Forelimb muscle (tissue), 1 donor: ENCODE measurements at regions not wholly inside any gene's neighbourhood (a gene's known extent, or its start where the extent isn't known, plus 50 kb on each side); places are given as distances from the start of the nearest gene placed in this dataset.

Experiments used
- DNase-seq: peaks from one replicate; pipeline ENCODE4 v3.0.0-alpha.2; 2013; ENCODE audit warnings: low read depth

GRCh38 chr4:81550388-81550859 is 78.7 kb upstream of the RASGEF1B start:
- no peak for DNase-seq

GRCh38 chr4:81549984-81550383 is 78.3 kb upstream of the RASGEF1B start:
- no peak for DNase-seq

DNA sequence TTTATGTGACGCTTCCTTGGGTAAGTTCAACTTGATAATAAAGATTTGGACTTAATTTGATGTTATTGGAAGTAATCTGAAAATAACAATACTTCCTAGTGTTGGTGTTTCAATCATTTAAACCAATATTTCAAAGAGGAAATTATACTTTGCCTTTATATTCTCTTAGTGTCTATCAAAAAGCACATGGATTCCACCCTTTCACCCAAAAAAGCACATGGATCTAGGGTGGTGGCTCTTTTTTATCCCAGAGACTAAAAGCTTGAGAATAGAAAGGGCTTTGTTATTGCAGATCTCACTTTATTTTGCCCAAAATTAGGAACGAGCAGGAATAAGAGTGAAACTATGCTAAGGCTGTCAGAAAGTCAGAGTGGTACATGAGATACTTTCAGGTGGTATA is 75.1 kb upstream of the RASGEF1B start:
- DNase-seq, result no peak

DNA sequence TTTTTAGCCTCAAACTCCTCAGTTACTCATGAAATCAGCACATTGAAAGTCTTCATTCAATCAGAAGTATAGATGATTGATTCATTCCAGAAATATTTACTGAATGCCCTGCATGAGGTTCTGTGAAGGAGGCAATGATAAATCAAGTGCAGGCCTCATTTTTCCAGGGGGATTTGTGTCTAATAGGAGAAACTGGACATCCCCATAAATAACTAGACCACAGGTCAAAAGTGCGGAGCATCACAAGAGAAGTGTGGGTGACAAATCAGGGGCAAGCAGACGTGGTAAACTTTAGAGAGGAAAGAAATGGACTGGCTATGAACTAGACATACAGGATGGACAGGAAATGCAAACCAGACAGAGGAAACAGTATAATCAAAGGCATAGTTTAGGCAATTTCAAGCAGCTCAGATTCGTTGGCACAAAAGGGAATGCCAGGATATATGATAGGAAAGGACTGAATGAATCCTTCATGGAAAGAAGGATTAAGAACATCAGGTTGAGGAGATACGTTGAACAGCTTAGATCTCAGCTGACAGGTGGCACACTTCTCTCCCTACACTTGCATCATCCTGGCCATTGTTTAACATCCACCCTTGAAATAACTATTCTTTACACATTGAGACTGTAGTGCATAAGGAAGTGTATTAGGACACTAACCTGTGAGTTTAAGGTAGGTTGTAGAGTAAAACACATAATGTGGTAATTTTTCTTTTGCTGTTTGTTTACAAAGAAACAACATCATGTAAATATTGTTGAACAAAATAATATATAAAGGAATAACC is 69.6 kb upstream of the RASGEF1B start:
- DNase-seq, result no peak

DNA sequence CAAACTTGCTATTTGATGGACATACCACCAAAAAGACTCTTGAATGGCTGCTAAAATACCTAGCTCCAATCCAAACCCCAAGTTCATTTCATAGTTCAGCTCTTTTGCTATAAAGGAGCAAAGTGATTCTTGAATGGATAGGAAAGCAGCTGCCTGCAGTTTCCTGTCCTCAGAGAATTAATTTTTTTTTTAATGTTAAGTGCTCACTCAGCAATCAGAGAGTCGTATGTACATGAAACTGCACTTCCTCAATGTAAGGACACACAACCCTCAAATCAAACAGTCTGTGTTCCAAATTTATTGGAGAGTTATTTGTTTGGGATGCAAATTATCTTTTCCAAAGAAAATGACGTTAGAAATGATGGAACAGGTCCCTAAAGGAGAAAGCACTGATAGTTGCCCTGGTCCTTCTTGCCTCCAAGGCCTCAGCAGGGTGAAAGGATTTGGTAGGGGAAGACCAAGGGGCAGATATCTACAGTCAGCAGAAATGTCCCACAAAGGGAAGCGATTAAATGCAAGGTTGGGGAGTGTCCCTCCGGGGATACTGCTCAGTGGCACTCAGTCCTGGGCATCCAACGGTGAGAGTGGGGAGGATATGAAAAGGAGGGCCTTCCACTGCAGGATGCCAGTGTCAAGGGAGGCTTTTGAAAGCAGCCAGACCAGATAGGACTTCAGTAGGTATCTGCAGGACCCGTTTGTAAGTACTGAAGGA is 67.2 kb upstream of the RASGEF1B start:
- DNase-seq, result no peak

DNA sequence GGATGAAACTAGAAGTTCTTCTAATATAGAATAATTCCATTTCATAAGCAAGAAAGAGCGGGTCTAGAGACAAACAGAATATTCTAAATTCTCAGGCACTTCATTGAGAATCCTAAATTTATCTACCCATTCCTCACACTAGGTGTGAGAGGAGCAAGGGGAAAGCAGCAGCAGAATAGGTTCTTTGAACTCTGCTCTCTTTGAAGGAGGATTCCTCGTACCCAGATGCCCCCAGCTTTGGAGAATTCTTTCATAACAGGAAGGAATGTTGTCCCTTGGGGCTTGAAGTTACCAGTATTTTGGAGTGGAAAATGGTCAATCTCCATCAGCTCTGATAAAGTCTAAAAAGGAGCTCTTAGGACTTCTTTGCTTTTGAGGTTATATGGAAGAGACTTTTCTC is 59.7 kb upstream of the RASGEF1B start:
- DNase-seq, result no peak

GRCh38 chr4:81528979-81529378 is 57.3 kb upstream of the RASGEF1B start:
- DNase-seq, result no peak

GRCh38 chr4:81528200-81528599 is 56.5 kb upstream of the RASGEF1B start:
- DNase-seq, result no peak

- no peak for DNase-seq
Measured at GRCh38 chr4:81527709-81528108, 56.0 kb upstream of the RASGEF1B start.

DNA sequence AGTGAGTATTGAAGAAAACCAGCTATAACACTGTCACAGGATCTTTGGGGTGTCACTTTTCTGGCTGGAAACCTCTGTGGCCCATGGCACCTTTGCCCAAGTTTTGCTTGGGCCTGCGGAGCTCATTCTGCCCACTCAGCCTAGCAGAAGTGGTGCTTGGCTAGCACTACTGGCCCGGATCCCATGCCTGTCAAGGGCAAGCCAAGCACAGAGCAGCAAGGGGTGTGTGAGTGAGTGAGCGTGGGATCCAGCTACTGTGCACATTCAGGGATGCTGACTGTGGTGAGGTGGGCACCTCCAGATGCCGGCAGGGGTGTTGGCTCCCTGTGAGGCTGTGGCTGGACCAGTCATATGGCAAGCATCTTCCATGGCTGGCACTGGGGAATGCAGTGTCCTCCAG is 55.4 kb upstream of the RASGEF1B start:
- no peak for DNase-seq

- DNase-seq, result no peak
Measured at GRCh38 chr4:81526706-81527105, 55.0 kb upstream of the RASGEF1B start.

DNA sequence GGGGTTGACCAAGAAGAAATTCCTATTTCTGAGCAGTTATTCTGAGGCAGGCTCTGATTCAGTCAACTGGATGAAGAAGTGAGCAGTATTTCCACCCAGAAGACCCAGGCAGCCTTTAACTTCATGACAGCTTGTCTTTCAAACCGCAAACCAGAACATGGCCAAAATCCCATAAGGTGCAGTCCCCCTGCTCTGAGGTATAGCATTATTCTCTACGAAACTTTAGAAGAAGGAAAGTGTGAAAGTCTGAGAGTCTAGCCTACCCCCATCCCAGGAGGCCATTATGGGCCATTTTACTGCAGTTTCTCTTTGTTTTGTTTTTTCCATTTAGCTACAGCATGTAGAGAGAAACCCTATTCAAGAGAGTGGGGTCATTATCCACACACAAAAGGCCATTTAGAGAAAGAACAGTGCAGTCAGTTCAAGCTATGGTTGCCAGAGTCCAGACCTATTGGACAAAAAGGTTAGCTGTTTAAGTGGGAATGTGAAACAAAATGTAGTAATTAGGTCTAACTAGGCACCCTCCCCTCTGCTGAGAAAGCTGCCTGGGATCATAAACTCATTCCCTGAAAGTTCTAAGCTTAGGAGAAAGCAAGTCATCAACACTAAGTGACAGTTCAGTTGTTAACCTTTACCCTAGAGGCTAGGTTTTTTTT is 52.1 kb upstream of the RASGEF1B start:
- no peak for DNase-seq

GRCh38 chr4:81522711-81523110 is 51.0 kb upstream of the RASGEF1B start:
- DNase-seq, result no peak

DNA sequence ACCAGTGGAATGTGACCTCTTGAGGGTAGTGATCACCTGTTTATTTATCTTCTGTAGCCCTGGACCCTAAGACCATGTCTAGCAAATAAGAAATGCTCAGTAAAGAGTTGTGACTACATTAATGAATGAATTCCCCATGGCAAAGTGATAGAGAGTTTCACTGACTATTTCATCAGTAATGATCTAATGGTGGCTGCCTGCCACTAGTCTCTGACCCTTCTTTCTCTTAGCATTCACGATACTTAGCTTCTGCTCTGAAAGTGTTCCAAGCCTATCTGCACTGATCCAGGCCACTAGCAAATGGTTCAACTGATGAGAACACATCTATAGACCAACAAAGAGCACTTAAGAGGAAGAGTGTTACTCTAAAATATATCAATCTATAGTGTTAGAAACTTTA is 50.0 kb upstream of the RASGEF1B start:
- no peak for DNase-seq
